ENCODE measurements at regions not wholly inside any gene's neighbourhood (a gene's known extent, or its start where the extent isn't known, plus 50 kb on each side); places are given as distances from the start of the nearest gene placed in this dataset.

- no peak overlapping the region for H3K27ac ChIP-seq
- H3K4me3 ChIP-seq (ENCODE audit: low read depth, low read length): no peak overlapping the region
- in situ Hi-C loops (cut with HindIII; ENCODE audit: low pct_ligation_motif_present, low sequenced_read_pairs): no loop called here
These were observed 79.5 kb upstream of the BTBD3 start for GRCh38 chr20:11838076-11838636.

GRCh38 chr20:11841972-11842461 lies 75.7 kb upstream of the BTBD3 start:
- H3K36me3 ChIP-seq (replicated peaks): no peaks in the 10 kb centered on the region
- no peak overlapping the region for H3K27ac ChIP-seq
- DNase-seq: no peak
- in situ Hi-C loops (cut with HindIII; ENCODE audit: low pct_ligation_motif_present, low sequenced_read_pairs): no loop called here
- H3K27me3 ChIP-seq (replicated peaks): no peaks in the 10 kb centered on the region
- H3K4me3 ChIP-seq (ENCODE audit: low read depth, low read length): no peak overlapping the region
- no peak for TF ChIP-seq CTCF (IDR thresholded peaks at IDR 0.05; ENCODE audit: low read depth, low read length, missing control alignments)

More at GRCh38 chr20:11838076-11838636, 79.5 kb upstream of the BTBD3 start:
- DNase-seq: no peak
- no peak for TF ChIP-seq CTCF (IDR thresholded peaks at IDR 0.05; ENCODE audit: low read depth, low read length, missing control alignments)
- H3K36me3 ChIP-seq (replicated peaks): no peaks in the 10 kb centered on the region
- no peaks in the 10 kb centered on the region for H3K27me3 ChIP-seq (replicated peaks)

- TF ChIP-seq CTCF (IDR thresholded peaks at IDR 0.05; ENCODE audit: low read depth, low read length, missing control alignments): no peak
- DNase-seq: no peak
- no peaks in the 10 kb centered on the region for H3K36me3 ChIP-seq (replicated peaks)
- no peak overlapping the region for H3K4me3 ChIP-seq (ENCODE audit: low read depth, low read length)
- H3K27ac ChIP-seq: no peak overlapping the region
- H3K27me3 ChIP-seq (replicated peaks): no peaks in the 10 kb centered on the region
- in situ Hi-C loops (cut with HindIII; ENCODE audit: low pct_ligation_motif_present, low sequenced_read_pairs): no loop called here
These were observed 74.4 kb upstream of the BTBD3 start for GRCh38 chr20:11843289-11843688.

GRCh38 chr20:11844691-11845090 lies 73.0 kb upstream of the BTBD3 start:
- TF ChIP-seq CTCF (IDR thresholded peaks at IDR 0.05; ENCODE audit: low read depth, low read length, missing control alignments): no peak
- DNase-seq: no peak
- Histone ChIP-seq H3K27me3 (replicated peaks) (no peaks in the 10 kb centered on the region), H3K4me3 (ENCODE audit: low read depth, low read length) (no peak overlapping the region), H3K27ac (no peak overlapping the region), H3K36me3 (replicated peaks) (no peaks in the 10 kb centered on the region)
- in situ Hi-C loops (cut with HindIII; ENCODE audit: low pct_ligation_motif_present, low sequenced_read_pairs): no loop called here

- no peak for TF ChIP-seq CTCF (IDR thresholded peaks at IDR 0.05; ENCODE audit: low read depth, low read length, missing control alignments)
- in situ Hi-C loops (cut with HindIII; ENCODE audit: low pct_ligation_motif_present, low sequenced_read_pairs): no loop called here
- DNase-seq: no peak
- no peak overlapping the region for H3K4me3 ChIP-seq (ENCODE audit: low read depth, low read length)
- no peaks in the 10 kb centered on the region for H3K27me3 ChIP-seq (replicated peaks)
- H3K27ac ChIP-seq: no peak overlapping the region
- no peaks in the 10 kb centered on the region for H3K36me3 ChIP-seq (replicated peaks)
These were observed 72.4 kb upstream of the BTBD3 start for GRCh38 chr20:11845340-11845739.

GRCh38 chr20:11846131-11846530 lies 71.6 kb upstream of the BTBD3 start:
- H3K27me3 ChIP-seq (replicated peaks): no peaks in the 10 kb centered on the region
- H3K4me3 ChIP-seq (ENCODE audit: low read depth, low read length): no peak overlapping the region
- no peak overlapping the region for H3K27ac ChIP-seq
- TF ChIP-seq CTCF (IDR thresholded peaks at IDR 0.05; ENCODE audit: low read depth, low read length, missing control alignments): no peak
- no peaks in the 10 kb centered on the region for H3K36me3 ChIP-seq (replicated peaks)
- no peak for DNase-seq
- in situ Hi-C loops (cut with HindIII; ENCODE audit: low pct_ligation_motif_present, low sequenced_read_pairs): no loop called here
